Liver (tissue), 8 donors: ENCODE measurements at regions not wholly inside any gene's neighbourhood (a gene's known extent, or its start where the extent isn't known, plus 50 kb on each side); places are given as distances from the start of the nearest gene placed in this dataset.

Experiments
- DNase-seq: peaks from one replicate; pipeline ENCODE4 v3.0.0-alpha.2; 2017; ENCODE audit warnings: low spot score
- H3K27ac ChIP-seq, 2 donors: one replicate each; pipeline ENCODE4 v1.7.0; 2013; ENCODE audit warnings: inconsistent platforms in 2 of 2, low read length in 2 of 2, control low read depth in 1 of 2, low read depth in 1 of 2, mild to moderate bottlenecking in 1 of 2
- H3K27me3 ChIP-seq, 4 donors: one replicate each; pipeline versions ENCODE4 v1.6.1 to v1.7.0; 2013; ENCODE audit warnings: low read length in 3 of 4, inconsistent platforms in 1 of 4, mild to moderate bottlenecking in 1 of 4, moderate library complexity in 1 of 4; ENCODE audit not compliant: control insufficient read depth in 4 of 4, insufficient read depth in 4 of 4
- H3K36me3 ChIP-seq, 4 donors: one replicate each; pipeline versions ENCODE4 v1.6.1 to v1.7.0; 2013; ENCODE audit warnings: low read length in 3 of 4, mild to moderate bottlenecking in 3 of 4, low read depth in 1 of 4, moderate library complexity in 1 of 4; ENCODE audit not compliant: control insufficient read depth in 4 of 4, insufficient read depth in 3 of 4
- H3K4me1 ChIP-seq, 4 donors: one replicate each; pipeline versions ENCODE4 v1.6.1 to v1.7.0; 2013; ENCODE audit warnings: low read length in 3 of 4, mild to moderate bottlenecking in 3 of 4, moderate library complexity in 1 of 4; ENCODE audit not compliant: control insufficient read depth in 4 of 4, insufficient read depth in 4 of 4
- H3K4me3 ChIP-seq, 3 donors: one replicate each; pipeline versions ENCODE4 v1.6.1 to v1.7.0; 2013; ENCODE audit warnings: low read length in 3 of 3, control low read depth in 1 of 3, low read depth in 1 of 3, mild to moderate bottlenecking in 1 of 3
- H3K9ac ChIP-seq, 2 donors: one replicate each; pipeline ENCODE4 v1.7.0; 2013; ENCODE audit warnings: low read length in 2 of 2, mild to moderate bottlenecking in 2 of 2, moderate library complexity in 2 of 2, control low read depth in 1 of 2, low read depth in 1 of 2
- H3K9me3 ChIP-seq, 4 donors: one replicate each; pipeline versions ENCODE4 v1.6.1 to v1.7.0; 2013; ENCODE audit warnings: low read length in 3 of 4; ENCODE audit not compliant: control insufficient read depth in 4 of 4
- EGR1 ChIP-seq, 2 donors: IDR thresholded peaks; 2 replicates each; pipeline ENCODE4 v1.6.1; 2016 to 2018; ENCODE audit warnings: antibody characterized with exemption in 2 of 2, low read depth in 2 of 2
- FOXA1 ChIP-seq: IDR thresholded peaks from 2 replicates; pipeline ENCODE4 v1.6.1; 2016; ENCODE audit warnings: antibody characterized with exemption
- FOXA2 ChIP-seq: IDR thresholded peaks from 2 replicates; pipeline ENCODE4 v1.6.1; 2016; ENCODE audit warnings: antibody characterized with exemption
- GABPA ChIP-seq, 2 donors: IDR thresholded peaks in 1 of 2; conservative IDR thresholded peaks in 1 of 2; 2 replicates each; pipeline ENCODE4 v1.6.1; 2016; ENCODE audit warnings: antibody characterized with exemption in 2 of 2, mild to moderate bottlenecking in 1 of 2, moderate library complexity in 1 of 2
- HNF4A ChIP-seq, 2 donors: conservative IDR thresholded peaks; 2 replicates each; pipeline ENCODE4 v1.6.1; 2016; ENCODE audit warnings: antibody characterized with exemption in 2 of 2, mild to moderate bottlenecking in 2 of 2
- HNF4G ChIP-seq: IDR thresholded peaks from 2 replicates; pipeline ENCODE4 v1.6.1; 2016; ENCODE audit warnings: antibody characterized with exemption
- JUND ChIP-seq, 2 donors: IDR thresholded peaks; 2 replicates each; pipeline ENCODE4 v1.6.1; 2016; ENCODE audit warnings: antibody characterized with exemption in 2 of 2
- NR2F2 ChIP-seq: IDR thresholded peaks from 2 replicates; pipeline ENCODE4 v1.6.1; 2016; ENCODE audit warnings: antibody characterized with exemption
- RAD21 ChIP-seq, 2 donors: IDR thresholded peaks; 2 replicates each; pipeline ENCODE4 v1.6.1; 2016; ENCODE audit warnings: antibody characterized with exemption in 2 of 2, mild to moderate bottlenecking in 2 of 2
- RXRA ChIP-seq, 2 donors: IDR thresholded peaks; 2 replicates each; pipeline ENCODE4 v1.6.1; 2017 to 2018; ENCODE audit warnings: antibody characterized with exemption in 2 of 2, mild to moderate bottlenecking in 1 of 2
- SP1 ChIP-seq: IDR thresholded peaks from 2 replicates; pipeline ENCODE4 v1.6.1; 2018; ENCODE audit warnings: antibody characterized with exemption, mild to moderate bottlenecking
- TAF1 ChIP-seq: conservative IDR thresholded peaks from 2 replicates; pipeline ENCODE4 v1.6.1; 2016; ENCODE audit warnings: antibody characterized with exemption, mild to moderate bottlenecking
- YY1 ChIP-seq: IDR thresholded peaks from 2 replicates; pipeline ENCODE4 v1.6.1; 2016; ENCODE audit warnings: antibody characterized with exemption, mild to moderate bottlenecking
- WGBS: extraction: QIAGEN DNeasy Blood & Tissue Kit; methylation state at CpG from one replicate; pipeline ENCODE4 v1.1.7; 2013; 5-methylcytosine and 5-hydroxymethylcytosine counted together
- TF ChIP-seq, protein P1 (sequence below): IDR thresholded peaks from 2 replicates; pipeline ENCODE4 v1.6.1; 2016; ENCODE audit warnings: antibody characterized with exemption, mild to moderate bottlenecking
- TF ChIP-seq, protein P2 (sequence below): IDR thresholded peaks from 2 replicates; pipeline ENCODE4 v1.6.1; 2016; ENCODE audit warnings: antibody characterized with exemption
- TF ChIP-seq, protein P3 (sequence below): IDR thresholded peaks from 2 replicates; pipeline ENCODE4 v1.6.1; 2016; ENCODE audit warnings: antibody characterized with exemption
- TF ChIP-seq, protein P4 (sequence below): fragments of 150-350 bp; IDR thresholded peaks from 2 replicates; pipeline ENCODE4 v1.5.1; 2017; ENCODE audit warnings: improper control_type of control experiment, low read depth, low read length; ENCODE audit not compliant: missing input control
- TF ChIP-seq, protein P5 (sequence below): IDR thresholded peaks from 2 replicates; pipeline ENCODE4 v1.6.1; 2016; ENCODE audit warnings: antibody characterized with exemption
- donor health status: healthy.
- donor health status: healthy.
- donor health status: healthy.
- donor health status: healthy.
- donor health status: healthy.

DNA sequence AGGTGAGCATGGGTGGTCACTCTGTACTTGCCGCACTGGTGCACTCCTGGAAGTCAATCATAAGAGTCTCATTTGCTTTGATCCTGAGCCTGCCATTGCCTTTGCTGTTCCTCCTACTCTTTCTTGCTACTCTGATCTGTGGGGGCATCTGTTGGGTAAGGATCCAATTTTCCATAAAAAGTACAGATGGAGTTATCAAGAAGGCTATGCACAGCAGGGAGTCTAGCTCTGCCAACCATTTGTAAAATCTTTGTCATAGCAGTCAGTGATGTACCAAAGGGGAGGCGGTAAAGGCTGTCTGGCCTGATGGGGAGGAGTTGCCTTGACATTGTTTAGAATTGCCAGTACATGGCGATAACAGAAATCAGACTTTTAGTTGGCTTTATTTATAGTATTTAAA, 109.0 kb upstream of the PLPPR1 start (continued):
- TF ChIP-seq, protein P1, sequence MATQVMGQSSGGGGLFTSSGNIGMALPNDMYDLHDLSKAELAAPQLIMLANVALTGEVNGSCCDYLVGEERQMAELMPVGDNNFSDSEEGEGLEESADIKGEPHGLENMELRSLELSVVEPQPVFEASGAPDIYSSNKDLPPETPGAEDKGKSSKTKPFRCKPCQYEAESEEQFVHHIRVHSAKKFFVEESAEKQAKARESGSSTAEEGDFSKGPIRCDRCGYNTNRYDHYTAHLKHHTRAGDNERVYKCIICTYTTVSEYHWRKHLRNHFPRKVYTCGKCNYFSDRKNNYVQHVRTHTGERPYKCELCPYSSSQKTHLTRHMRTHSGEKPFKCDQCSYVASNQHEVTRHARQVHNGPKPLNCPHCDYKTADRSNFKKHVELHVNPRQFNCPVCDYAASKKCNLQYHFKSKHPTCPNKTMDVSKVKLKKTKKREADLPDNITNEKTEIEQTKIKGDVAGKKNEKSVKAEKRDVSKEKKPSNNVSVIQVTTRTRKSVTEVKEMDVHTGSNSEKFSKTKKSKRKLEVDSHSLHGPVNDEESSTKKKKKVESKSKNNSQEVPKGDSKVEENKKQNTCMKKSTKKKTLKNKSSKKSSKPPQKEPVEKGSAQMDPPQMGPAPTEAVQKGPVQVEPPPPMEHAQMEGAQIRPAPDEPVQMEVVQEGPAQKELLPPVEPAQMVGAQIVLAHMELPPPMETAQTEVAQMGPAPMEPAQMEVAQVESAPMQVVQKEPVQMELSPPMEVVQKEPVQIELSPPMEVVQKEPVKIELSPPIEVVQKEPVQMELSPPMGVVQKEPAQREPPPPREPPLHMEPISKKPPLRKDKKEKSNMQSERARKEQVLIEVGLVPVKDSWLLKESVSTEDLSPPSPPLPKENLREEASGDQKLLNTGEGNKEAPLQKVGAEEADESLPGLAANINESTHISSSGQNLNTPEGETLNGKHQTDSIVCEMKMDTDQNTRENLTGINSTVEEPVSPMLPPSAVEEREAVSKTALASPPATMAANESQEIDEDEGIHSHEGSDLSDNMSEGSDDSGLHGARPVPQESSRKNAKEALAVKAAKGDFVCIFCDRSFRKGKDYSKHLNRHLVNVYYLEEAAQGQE = no peak
- TF ChIP-seq, protein P2, sequence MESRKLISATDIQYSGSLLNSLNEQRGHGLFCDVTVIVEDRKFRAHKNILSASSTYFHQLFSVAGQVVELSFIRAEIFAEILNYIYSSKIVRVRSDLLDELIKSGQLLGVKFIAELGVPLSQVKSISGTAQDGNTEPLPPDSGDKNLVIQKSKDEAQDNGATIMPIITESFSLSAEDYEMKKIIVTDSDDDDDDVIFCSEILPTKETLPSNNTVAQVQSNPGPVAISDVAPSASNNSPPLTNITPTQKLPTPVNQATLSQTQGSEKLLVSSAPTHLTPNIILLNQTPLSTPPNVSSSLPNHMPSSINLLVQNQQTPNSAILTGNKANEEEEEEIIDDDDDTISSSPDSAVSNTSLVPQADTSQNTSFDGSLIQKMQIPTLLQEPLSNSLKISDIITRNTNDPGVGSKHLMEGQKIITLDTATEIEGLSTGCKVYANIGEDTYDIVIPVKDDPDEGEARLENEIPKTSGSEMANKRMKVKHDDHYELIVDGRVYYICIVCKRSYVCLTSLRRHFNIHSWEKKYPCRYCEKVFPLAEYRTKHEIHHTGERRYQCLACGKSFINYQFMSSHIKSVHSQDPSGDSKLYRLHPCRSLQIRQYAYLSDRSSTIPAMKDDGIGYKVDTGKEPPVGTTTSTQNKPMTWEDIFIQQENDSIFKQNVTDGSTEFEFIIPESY = no peak
- TF ChIP-seq GABPA (IDR thresholded peaks at IDR 0.05 in 1 of 2, conservative IDR thresholded peaks at IDR 0.05 in 1 of 2) = no peak

DNA sequence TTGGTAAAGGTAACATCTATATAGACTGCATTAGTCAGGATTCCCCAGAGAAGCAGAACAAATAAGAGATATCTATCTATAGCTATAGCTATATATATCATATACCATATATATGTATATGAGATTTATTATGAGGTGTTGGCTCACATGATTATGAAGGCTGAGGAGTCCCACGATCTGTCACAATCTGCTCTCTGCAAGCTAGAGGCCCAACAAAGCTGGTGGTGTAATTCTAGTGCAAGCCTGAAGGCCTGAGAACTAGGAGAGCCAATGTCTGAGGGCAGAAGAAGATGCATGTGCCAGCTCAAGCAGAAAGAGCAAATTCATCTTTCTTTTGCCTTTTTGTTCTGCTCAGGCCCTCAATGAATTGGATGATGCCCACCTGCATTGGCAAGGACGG, 102.2 kb upstream of the PLPPR1 start:
- Histone ChIP-seq H3K36me3 (no peaks in the 10 kb centered on the region), H3K9ac (no peak overlapping the region), H3K4me1 (no peaks in the 10 kb centered on the region), H3K27me3 (no peaks in the 10 kb centered on the region), H3K27ac (no peak overlapping the region), H3K9me3 (no peaks in the 10 kb centered on the region), H3K4me3 (no peak overlapping the region)
- DNase-seq = no peak
- WGBS = 76% methylated on average over 2 of the region's 2 CpGs
- TF ChIP-seq HNF4G (no peak), HNF4A (conservative IDR thresholded peaks at IDR 0.05) (no peak), FOXA2 (no peak), TAF1 (no peak), SP1 (no peak), JUND (IDR thresholded peaks at IDR 0.05) (no peak), NR2F2 (no peak), YY1 (no peak)

DNA sequence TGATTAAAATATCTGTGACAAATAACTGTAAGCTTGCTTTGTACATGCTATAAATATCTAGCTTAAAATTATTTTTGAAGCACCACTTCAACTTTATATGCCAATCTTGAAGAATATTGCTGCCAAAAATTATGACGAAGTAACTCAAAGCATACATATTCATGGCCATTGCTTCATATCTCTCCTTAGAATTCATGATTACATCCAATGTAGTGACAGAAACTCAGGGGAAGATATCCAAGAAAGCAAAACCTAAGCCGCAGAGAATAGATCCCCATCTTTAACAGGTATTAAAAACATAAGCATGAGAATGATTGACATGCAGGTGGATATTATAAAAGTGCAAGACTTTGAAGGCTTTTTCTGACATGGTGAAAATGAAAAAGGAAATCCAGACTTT, 100.8 kb upstream of the PLPPR1 start:
- no peaks in the 10 kb centered on the region for H3K36me3 ChIP-seq
- WGBS = 90% methylated on average over 2 of the region's 2 CpGs
- TF ChIP-seq GABPA (IDR thresholded peaks at IDR 0.05 in 1 of 2, conservative IDR thresholded peaks at IDR 0.05 in 1 of 2) (no peak), EGR1 (IDR thresholded peaks at IDR 0.05; ENCODE audit: low read depth in 2 of 2) (no peak), NR2F2 (no peak), HNF4G (no peak), RAD21 (IDR thresholded peaks at IDR 0.05) (no peak), HNF4A (conservative IDR thresholded peaks at IDR 0.05) (no peak), TAF1 (no peak), RXRA (IDR thresholded peaks at IDR 0.05) (no peak), JUND (IDR thresholded peaks at IDR 0.05) (no peak), YY1 (no peak), FOXA2 (no peak), FOXA1 (no peak), SP1 (no peak)
- TF ChIP-seq, protein P3, sequence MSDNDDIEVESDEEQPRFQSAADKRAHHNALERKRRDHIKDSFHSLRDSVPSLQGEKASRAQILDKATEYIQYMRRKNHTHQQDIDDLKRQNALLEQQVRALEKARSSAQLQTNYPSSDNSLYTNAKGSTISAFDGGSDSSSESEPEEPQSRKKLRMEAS = no peak
- TF ChIP-seq, protein P2 = no peak
- TF ChIP-seq, protein P4, sequence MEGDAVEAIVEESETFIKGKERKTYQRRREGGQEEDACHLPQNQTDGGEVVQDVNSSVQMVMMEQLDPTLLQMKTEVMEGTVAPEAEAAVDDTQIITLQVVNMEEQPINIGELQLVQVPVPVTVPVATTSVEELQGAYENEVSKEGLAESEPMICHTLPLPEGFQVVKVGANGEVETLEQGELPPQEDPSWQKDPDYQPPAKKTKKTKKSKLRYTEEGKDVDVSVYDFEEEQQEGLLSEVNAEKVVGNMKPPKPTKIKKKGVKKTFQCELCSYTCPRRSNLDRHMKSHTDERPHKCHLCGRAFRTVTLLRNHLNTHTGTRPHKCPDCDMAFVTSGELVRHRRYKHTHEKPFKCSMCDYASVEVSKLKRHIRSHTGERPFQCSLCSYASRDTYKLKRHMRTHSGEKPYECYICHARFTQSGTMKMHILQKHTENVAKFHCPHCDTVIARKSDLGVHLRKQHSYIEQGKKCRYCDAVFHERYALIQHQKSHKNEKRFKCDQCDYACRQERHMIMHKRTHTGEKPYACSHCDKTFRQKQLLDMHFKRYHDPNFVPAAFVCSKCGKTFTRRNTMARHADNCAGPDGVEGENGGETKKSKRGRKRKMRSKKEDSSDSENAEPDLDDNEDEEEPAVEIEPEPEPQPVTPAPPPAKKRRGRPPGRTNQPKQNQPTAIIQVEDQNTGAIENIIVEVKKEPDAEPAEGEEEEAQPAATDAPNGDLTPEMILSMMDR = no peak
- TF ChIP-seq, protein P5, sequence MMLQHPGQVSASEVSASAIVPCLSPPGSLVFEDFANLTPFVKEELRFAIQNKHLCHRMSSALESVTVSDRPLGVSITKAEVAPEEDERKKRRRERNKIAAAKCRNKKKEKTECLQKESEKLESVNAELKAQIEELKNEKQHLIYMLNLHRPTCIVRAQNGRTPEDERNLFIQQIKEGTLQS = no peak

More for the DNA sequence above, 100.8 kb upstream of the PLPPR1 start:
- Histone ChIP-seq H3K27me3 (no peaks in the 10 kb centered on the region), H3K27ac (no peak overlapping the region), H3K4me3 (no peak overlapping the region), H3K9ac (no peak overlapping the region), H3K9me3 (no peaks in the 10 kb centered on the region), H3K4me1 (no peaks in the 10 kb centered on the region)
- no peak for DNase-seq
